GM18868 (cell line): ENCODE measurements at regions not wholly inside any gene's neighbourhood (a gene's known extent, or its start where the extent isn't known, plus 50 kb on each side); places are given as distances from the start of the nearest gene placed in this dataset.
"Not testable (repeated sequence)": the region's sequence is repeated elsewhere in the genome, so short reads cannot be mapped to it uniquely, and the experiment has no call there.

Experiments
- ATAC-seq: cut with Tn5 transposase; IDR thresholded peaks from one replicate; pipeline ENCODE4 v1.9.1; 2021; ENCODE audit warnings: mild to moderate bottlenecking, moderate library complexity; ENCODE audit not compliant: unreplicated experiment

DNA sequence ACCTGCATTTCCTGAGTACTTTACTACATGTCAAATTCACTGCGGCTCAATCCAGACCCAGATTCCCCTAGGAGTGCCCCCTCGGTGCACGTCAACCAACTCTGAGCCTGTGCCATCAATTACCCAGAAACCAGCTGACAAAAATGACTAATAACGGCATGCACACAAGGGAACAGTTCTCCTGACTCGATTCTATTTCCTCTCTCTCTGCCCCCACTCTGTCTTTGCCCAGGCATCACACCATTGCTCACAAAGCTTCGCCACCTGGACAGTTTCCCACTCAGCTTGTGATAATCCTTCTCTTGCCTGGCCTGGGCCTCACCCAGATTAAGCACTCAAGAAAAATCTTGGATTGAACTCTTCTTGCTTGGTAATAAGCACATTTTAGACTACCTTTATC lies 115.3 kb upstream of the NDUFV2 start:
- ATAC-seq = peak; percentile 38

- peak; percentile 85 for ATAC-seq
Observed at GRCh38 chr18:8988260-8988871, 114.1 kb upstream of the NDUFV2 start.

GRCh38 chr18:8989017-8989416 lies 113.5 kb upstream of the NDUFV2 start:
- no peak for ATAC-seq

DNA sequence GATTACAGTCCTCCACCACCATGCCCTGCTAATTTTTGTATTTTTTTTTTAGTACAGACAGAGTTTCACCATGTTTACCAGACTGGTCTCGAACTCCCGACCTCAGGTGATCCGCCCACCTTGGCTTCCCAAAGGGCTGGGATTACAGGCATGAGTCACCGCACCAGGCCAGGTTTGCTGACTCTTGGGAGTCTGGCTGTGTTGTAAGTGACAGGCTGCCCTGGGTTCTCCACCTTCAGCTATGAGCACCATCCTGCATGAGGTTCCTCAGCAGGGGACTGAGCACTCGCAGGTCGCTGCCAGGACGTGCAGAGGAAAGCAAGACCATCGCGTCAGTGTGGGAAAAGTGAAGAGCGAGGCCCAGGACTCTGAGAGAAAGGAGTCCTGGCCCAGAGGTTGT lies 112.6 kb upstream of the NDUFV2 start:
- ATAC-seq = no peak

DNA sequence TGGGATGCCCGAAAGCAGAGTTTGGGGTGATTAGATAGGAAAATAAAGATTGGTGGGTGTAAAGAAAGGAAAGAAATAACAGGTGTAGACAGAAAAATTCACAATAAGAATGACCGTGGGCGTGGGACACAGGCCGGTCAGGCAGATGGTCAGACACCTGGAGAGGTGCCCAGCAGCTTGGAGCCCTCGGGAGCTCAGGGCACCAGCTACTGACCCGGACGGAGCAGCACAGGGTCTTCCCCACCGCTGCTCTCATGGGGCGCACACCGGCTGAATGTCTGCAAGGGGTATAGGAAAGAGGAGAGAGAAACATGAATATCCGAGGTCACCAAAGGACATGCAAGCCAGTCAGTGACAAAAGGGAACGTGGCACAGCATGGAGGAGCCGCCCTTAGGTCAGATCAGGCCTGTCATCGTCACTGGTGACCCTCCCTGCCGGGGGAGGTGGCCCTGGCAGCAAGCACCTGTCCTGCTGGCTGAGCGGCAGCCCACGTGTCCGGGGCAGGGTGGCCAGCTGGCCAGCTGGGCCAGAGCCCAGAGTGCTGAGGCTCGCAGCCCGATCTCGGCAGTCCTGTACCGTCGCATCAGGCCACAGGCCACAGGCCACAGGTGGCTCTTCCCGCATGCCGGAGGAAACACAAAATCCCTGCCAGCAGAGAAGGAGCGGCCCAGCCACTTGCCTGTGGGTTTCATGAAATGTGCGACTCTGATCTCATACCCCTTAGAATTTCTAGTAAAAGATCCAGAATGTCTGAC lies 112.0 kb upstream of the NDUFV2 start:
- no peak for ATAC-seq

- no peak for ATAC-seq
Observed at GRCh38 chr18:8991155-8991554, 111.3 kb upstream of the NDUFV2 start.

DNA sequence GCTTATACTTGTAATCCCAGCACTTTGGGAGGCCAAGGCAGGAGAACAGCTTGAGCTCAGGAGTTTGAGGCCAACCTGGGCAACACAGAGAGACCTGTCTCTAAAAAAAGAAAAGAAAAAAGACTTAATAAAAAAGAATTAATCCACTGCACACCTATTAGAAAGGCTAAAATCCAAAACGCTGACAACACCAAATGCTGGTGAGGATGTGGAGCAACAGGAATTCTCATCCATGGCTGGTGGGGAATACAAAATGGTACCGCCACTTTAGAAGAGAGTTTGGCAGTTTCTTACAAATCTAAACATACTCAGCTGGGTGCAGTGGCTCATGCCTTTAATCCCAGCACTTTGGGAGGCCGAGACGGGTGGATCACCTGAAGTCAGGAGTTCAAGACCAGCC lies 110.0 kb upstream of the NDUFV2 start:
- not testable (repeated sequence) for ATAC-seq

DNA sequence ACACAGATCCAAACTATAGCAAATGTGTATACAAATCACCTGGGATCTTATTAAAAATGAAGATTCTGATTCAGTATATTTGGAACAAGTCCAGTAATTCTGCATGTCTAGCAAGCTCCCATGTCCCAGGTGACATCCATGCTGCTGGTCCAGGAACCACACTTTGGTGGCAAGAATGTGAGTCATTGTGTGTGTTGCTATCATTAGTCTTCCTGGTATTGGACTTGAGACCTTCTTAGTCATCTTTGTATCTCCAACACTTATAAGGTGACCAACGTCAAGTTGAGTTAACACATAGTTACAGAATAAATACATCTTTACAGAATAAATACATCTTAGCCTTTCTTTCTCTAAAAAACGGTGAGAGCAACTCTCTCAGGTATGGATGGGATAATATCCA lies 107.9 kb upstream of the NDUFV2 start:
- ATAC-seq = no peak

DNA sequence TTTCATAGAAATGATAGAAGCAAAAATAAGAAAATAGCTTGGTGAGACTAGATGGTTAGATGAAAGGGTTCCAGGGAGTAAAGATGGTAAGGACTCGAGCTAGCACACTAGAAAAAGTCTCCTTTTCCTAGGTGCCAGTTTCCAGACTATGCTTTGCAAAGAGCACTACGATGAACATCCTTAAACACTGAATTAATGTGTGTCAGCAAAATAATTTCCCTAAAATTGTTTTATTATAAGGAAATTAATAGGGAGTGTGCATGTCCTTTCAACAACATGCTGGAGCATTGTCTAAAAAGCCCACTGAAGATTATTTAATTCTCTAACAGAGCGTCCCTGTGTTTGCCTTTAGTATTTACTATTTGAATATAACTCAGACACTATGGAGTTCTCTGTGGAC lies 107.4 kb upstream of the NDUFV2 start:
- no peak for ATAC-seq

DNA sequence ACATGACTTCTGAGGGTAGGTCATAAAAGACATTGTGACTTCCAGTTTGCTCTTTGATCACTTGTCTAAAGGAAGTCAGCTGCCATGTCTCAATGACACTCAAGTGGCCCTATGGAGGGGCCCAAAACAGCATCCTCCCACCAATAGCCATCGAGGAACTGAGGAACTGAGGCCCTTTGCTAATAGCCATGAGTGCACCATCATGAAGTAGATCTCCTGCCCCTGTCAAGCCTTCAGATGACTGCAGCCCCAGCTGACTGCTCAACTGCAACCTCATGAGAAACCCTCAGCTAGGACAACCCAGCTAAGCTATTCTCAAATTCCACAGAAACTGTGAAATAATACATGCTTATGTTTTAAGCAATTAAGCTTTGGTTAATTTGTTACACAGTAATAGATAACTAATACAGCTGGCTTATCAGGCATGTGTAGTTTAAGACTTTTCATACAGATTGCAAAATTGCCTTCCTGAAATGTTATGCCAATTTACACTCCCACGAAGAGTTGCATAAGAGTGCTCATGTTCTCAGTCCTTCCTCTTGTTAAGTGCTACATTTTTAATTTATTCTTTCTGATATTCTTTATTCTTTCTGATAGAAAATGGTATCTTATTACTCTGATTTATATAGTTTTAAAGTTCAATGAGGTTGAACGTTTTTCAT lies 105.6 kb upstream of the NDUFV2 start:
- ATAC-seq = no peak

- no peak for ATAC-seq
Observed at GRCh38 chr18:8997634-8998033, 104.9 kb upstream of the NDUFV2 start.

GRCh38 chr18:8998481-8999217 lies 103.8 kb upstream of the NDUFV2 start:
- ATAC-seq = no peak

DNA sequence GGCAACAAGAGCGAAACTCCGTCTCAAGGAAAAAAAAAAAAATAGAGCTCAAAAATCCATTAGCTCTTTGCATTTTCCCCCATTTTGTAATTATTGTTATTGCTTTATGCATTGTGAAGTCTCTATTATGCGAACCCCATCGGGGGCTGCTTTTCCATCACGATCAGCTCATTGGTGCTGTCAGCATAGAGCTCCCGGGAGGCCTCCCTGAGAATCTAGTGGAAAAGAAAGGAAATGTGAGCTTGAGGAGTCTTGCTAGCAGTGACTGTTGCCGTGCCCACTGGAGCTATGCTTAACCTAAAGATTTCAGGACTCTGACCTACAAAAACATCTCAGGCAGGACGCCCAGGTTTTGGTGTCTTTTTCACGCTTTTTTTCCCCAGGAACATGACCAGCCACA lies 102.6 kb upstream of the NDUFV2 start:
- ATAC-seq = no peak

GRCh38 chr18:9000733-9001132 lies 101.8 kb upstream of the NDUFV2 start:
- ATAC-seq = no peak

DNA sequence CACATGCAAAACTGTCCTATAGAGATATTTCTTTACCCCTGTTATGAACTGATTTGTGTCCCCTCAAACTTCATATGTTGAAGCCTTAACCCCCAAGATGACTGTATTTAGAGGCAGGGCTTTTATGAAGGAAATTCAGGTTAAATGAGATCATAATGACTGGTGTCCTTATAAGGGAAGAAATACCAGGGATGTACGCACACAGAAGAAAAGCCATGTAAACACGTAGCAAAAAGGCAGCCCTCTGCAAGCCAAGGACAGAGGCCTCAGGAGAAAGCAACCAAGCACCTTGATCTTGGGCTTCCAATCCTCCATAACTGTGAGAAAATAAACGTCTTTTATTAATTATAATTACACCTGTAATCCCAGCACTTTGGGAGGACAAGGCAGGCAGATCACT lies 101.3 kb upstream of the NDUFV2 start:
- no peak for ATAC-seq

DNA sequence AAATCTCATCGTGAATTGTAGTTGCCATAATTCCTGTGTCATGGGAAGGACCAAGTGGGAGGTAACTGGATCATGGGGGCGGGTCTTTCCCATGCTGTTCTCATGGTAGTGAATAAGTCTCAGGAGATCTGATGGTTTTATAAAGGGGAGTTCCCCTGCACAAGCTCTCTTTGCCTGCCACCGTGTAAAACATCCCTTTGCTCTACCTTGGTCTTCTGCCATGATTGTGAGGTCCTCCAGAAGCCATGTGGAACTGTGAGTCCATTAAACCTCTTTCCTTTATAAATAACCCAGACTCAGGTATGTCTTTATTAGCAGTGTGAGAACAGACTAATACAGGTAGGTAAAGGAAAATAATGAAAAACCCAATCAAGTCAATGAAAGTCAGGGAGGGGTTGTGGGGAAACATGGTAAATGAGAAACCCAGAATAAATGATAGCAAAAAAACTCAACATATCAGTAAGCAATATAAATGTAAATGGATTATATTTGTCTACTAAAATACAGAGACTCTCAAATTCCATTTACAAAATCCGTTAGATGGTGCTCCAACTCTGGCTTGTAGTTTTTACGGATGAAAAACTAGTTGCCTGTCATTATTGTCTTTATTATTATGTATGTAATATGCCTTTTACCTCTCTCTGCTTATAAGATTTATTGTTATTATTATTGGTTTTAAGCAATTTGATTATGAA lies 98.9 kb upstream of the NDUFV2 start:
- ATAC-seq = no peak

DNA sequence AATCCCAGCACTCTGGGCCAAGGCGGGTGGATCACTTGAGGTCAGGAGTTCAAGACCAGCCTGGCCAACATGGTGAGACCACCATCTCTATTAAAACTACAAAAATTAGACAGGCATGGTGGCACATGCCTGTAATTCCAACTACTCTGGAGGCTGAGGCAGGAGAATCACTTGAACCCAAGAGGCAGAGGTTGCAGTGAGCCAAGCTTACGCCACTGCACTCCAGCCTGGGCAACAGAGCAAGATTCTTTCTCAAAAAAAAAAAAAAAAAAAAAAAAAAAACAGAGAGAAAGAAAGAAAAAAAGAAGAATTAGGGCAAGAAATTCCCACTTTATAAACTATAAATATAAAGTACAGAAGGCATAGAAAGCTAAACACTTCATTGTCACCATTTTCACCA lies 98.2 kb upstream of the NDUFV2 start:
- not testable (repeated sequence) for ATAC-seq

- ATAC-seq = not testable (repeated sequence)
Observed at GRCh38 chr18:9007700-9008099, 94.8 kb upstream of the NDUFV2 start.

- ATAC-seq = no peak
Observed at GRCh38 chr18:9008200-9008708, 94.2 kb upstream of the NDUFV2 start.

- no peak for ATAC-seq
Observed at GRCh38 chr18:9008709-9009635, 93.5 kb upstream of the NDUFV2 start.
